Activated CD8-positive, alpha-beta memory T cell treated with anti-CD3 and anti-CD28 coated beads, Interleukin-2, amount 10 ng/mL, durations not matched to agents 7 days and 5 days (primary cell): ENCODE measurements at regions not wholly inside any gene's neighbourhood (a gene's known extent, or its start where the extent isn't known, plus 50 kb on each side); places are given as distances from the start of the nearest gene placed in this dataset.
"Not testable (repeated sequence)": the region's sequence is repeated elsewhere in the genome, so short reads cannot be mapped to it uniquely, and the experiment has no call there.

Experiments
- ATAC-seq: fragments of 150-1000 bp; cut with Tn5 transposase; one replicate; pipeline ENCODE4 v1.10.0; 2021; ENCODE audit warnings: moderate library complexity
- CTCF ChIA-PET: fragments of 350-600 bp; sonication (Branson Sonifier 250); formaldehyde crosslinking; loops from one replicate; lab custom pipeline; 2021; ENCODE audit warnings: antibody characterized with exemption; lab: Charles Lee
- DNase-seq: peaks from one replicate; pipeline ENCODE4 v3.0.0-alpha.2; 2020
- H3K27ac Mint-ChIP-seq: one replicate; pipeline ENCODE4 v1.8.0; 2021; ENCODE audit warnings: mild to moderate bottlenecking, mixed read lengths
- H3K27me3 Mint-ChIP-seq: one replicate; pipeline ENCODE4 v1.8.0; 2021; ENCODE audit warnings: mixed read lengths
- H3K36me3 Mint-ChIP-seq: one replicate; pipeline ENCODE4 v1.8.0; 2021; ENCODE audit warnings: mild to moderate bottlenecking, mixed read lengths
- H3K4me1 Mint-ChIP-seq: one replicate; pipeline ENCODE4 v1.8.0; 2021; ENCODE audit warnings: mixed read lengths
- H3K4me3 Mint-ChIP-seq: one replicate; pipeline ENCODE4 v1.8.0; 2021; ENCODE audit warnings: mild to moderate bottlenecking, moderate library complexity, mixed read lengths
- H3K9me3 Mint-ChIP-seq: one replicate; pipeline ENCODE4 v1.8.0; 2022; ENCODE audit warnings: low read depth, mixed read lengths

- Mint-ChIP-seq H3K27me3 (peaks cover 46% of the 10 kb centered on the region), H3K4me3 (peak overlapping the region; percentile 56)
- CTCF ChIA-PET = interaction anchor here (1.1 to 1.3 kb wide), 3 partner anchors 301 to 314 kb away, joined by 3 to 6 read pairs (median 6); no protein-coding TSS in a partner anchor
- not testable (repeated sequence) for H3K4me1 Mint-ChIP-seq, H3K36me3 Mint-ChIP-seq, H3K9me3 Mint-ChIP-seq, H3K27ac Mint-ChIP-seq
- DNase-seq (peak; percentile 58), ATAC-seq (peak; percentile 91)
Observed at GRCh38 chr15:28789401-28790114, 58.9 kb downstream of the GOLGA6L7 start.

DNA sequence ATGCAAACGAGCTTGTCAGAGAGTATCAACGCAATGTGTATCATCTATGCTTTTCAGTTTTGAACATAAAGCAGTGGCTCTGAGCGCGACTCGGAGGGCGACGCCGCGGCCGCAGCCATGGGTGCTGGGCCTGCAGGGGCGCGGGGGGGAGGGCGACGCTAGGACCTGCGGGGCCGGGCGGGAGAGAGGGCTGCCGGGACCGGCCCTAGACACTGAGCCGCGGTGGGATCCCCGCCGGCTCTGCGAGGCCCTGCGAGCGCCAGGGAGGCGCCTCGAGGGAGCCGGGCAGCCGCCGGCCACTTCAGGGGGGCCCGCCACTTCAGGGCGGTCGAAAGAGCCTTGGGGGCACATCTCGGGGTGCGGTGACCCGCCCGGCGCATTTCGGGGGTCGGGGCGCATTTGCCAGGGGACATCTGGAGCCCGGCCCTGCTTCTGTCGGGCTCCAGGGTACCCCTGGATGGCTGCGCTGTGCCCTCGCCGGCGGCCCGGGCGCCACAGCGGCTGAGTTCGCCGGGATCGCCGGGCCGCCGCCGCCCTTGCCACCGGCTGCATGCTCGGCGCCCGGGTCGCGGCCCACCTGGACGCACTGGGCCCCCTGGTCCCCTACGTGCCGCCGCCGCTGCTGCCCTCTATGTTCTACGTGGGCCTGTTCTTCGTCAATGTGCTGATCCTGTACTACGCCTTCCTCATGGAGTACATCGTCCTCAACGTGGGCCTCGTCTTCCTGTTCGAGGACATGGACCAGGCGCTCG is 59.6 kb downstream of the GOLGA6L7 start:
- not testable (repeated sequence) for H3K4me1 Mint-ChIP-seq, H3K36me3 Mint-ChIP-seq, H3K27ac Mint-ChIP-seq, H3K9me3 Mint-ChIP-seq, DNase-seq
- peak; percentile 59 for ATAC-seq
- peak overlapping the region; percentile 56 for H3K4me3 Mint-ChIP-seq
- peaks cover 46% of the 10 kb centered on the region for H3K27me3 Mint-ChIP-seq
- CTCF ChIA-PET = interaction anchor here (1.3 kb wide), 1 partner anchor 301 kb away, joined by 6 read pairs; no protein-coding TSS in a partner anchor

- H3K4me3 Mint-ChIP-seq, ATAC-seq, CTCF ChIA-PET, H3K9me3 Mint-ChIP-seq, H3K4me1 Mint-ChIP-seq, H3K36me3 Mint-ChIP-seq, DNase-seq, H3K27ac Mint-ChIP-seq: not testable (repeated sequence)
- H3K27me3 Mint-ChIP-seq = peaks cover 43% of the 10 kb centered on the region
Observed at GRCh38 chr15:28788176-28788575, 60.3 kb downstream of the GOLGA6L7 start.

GRCh38 chr15:28786521-28786920 is 61.9 kb downstream of the GOLGA6L7 start:
- CTCF ChIA-PET = no interaction called here
- no peaks in the 10 kb centered on the region for H3K9me3 Mint-ChIP-seq
- no peak overlapping the region for H3K27ac Mint-ChIP-seq

GRCh38 chr15:28784347-28785163 is 63.9 kb downstream of the GOLGA6L7 start:
- H3K4me1 Mint-ChIP-seq, ATAC-seq, CTCF ChIA-PET, H3K27ac Mint-ChIP-seq, H3K36me3 Mint-ChIP-seq, DNase-seq, H3K9me3 Mint-ChIP-seq, H3K4me3 Mint-ChIP-seq: not testable (repeated sequence)
- H3K27me3 Mint-ChIP-seq = peaks cover 29% of the 10 kb centered on the region

More at GRCh38 chr15:28786521-28786920, 61.9 kb downstream of the GOLGA6L7 start:
- Mint-ChIP-seq H3K36me3 (no peaks in the 10 kb centered on the region), H3K4me1 (peaks cover 8% of the 10 kb centered on the region), H3K27me3 (peaks cover 33% of the 10 kb centered on the region), H3K4me3 (no peak overlapping the region)
- DNase-seq (no peak), ATAC-seq (no peak)

- CTCF ChIA-PET = no interaction called here
- Mint-ChIP-seq H3K36me3 (no peaks in the 10 kb centered on the region), H3K4me1 (no peaks in the 10 kb centered on the region), H3K9me3 (no peaks in the 10 kb centered on the region), H3K4me3 (no peak overlapping the region), H3K27ac (no peak overlapping the region), H3K27me3 (peaks cover 27% of the 10 kb centered on the region)
- DNase-seq (no peak), ATAC-seq (no peak)
Observed at GRCh38 chr15:28783873-28784272, 64.6 kb downstream of the GOLGA6L7 start.

GRCh38 chr15:28783466-28783865 is 65.0 kb downstream of the GOLGA6L7 start:
- no peaks in the 10 kb centered on the region for H3K9me3 Mint-ChIP-seq
- H3K4me1 Mint-ChIP-seq = no peaks in the 10 kb centered on the region
- no peak overlapping the region for H3K27ac Mint-ChIP-seq
- ATAC-seq (no peak), DNase-seq (no peak)
- no peak overlapping the region for H3K4me3 Mint-ChIP-seq
- H3K36me3 Mint-ChIP-seq = no peaks in the 10 kb centered on the region
- CTCF ChIA-PET = no interaction called here
- H3K27me3 Mint-ChIP-seq = peaks cover 27% of the 10 kb centered on the region

- H3K4me3 Mint-ChIP-seq, H3K4me1 Mint-ChIP-seq, H3K36me3 Mint-ChIP-seq, H3K9me3 Mint-ChIP-seq, H3K27me3 Mint-ChIP-seq, CTCF ChIA-PET, H3K27ac Mint-ChIP-seq, ATAC-seq, DNase-seq: not testable (repeated sequence)
Observed at GRCh38 chr15:28778397-28778796, 66.2 kb upstream of the GOLGA8M start.

DNA sequence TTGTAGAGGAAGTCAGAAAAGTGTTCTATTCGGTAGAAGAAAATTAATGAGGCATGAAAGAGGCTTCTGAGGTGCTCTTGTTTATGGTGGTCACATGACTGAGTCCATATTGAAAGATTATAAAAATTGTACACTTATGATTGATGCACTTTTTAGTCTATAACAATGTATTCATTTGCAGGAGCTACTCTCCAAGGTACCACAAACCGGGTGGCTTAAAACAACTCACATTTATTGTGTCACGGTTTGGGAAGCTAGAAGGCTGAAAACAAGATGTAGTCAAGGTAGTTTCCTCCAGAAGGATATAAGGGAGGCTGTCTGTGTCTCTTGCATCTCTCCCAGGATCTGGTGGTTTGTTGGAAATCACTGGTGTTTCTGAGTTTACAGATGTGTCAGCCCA is 60.6 kb upstream of the GOLGA8M start:
- H3K27me3 Mint-ChIP-seq, CTCF ChIA-PET: not testable (repeated sequence)

More for the DNA sequence above, 60.6 kb upstream of the GOLGA8M start:
- not testable (repeated sequence) for H3K4me1 Mint-ChIP-seq, ATAC-seq, H3K36me3 Mint-ChIP-seq, DNase-seq, H3K27ac Mint-ChIP-seq, H3K4me3 Mint-ChIP-seq, H3K9me3 Mint-ChIP-seq
